HG03064 (cell line): ENCODE measurements at regions not wholly inside any gene's neighbourhood (a gene's known extent, or its start where the extent isn't known, plus 50 kb on each side); places are given as distances from the start of the nearest gene placed in this dataset.

Experiments
- ATAC-seq: cut with Tn5 transposase; IDR thresholded peaks from one replicate; pipeline ENCODE4 v1.9.1; 2021; ENCODE audit warnings: low read depth; ENCODE audit not compliant: unreplicated experiment

DNA sequence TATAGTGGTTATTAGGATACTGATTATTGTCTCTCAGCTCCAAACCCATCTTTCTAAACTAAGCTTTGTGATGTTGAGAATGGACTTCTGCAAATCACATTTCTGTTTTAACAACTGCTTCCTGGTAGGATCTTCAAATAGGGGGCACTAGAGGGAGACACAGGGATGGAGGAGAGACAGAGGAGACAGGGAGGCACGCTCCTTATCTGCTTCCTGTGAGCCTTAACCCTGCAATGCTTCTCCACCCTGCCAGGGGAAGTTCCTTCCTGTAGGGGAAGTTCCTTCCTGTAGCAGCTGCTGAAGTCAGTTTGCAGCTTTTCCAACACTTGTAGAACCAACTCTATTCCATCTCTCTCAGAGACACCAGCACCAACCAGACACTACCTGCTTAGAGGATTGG lies 847.2 kb downstream of the CCSER2 start:
- no peak for ATAC-seq

GRCh38 chr10:85177767-85178166 lies 849.4 kb downstream of the CCSER2 start:
- no peak for ATAC-seq

DNA sequence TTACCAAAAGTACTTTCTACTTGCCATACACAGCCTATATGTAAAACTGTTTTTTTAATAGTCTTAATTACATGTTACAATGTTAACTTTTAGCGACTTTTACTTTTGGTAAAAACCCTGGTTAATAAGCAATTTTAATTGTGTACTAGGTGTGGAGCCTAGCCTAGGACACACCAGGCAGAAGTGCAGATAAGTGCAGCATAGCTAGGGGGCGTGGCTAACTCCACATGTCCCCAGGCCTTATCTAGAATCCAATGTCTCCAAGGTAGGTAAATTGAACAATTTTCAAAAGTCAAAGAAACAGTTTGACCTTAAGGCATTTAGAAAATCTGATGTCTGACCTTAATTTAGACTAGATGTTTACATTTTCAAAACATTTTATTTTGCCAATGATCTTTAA lies 858.7 kb downstream of the CCSER2 start:
- no peak for ATAC-seq

GRCh38 chr10:85188770-85189484 lies 860.5 kb downstream of the CCSER2 start:
- no peak for ATAC-seq

- ATAC-seq: no peak
These were observed 865.4 kb downstream of the CCSER2 start for GRCh38 chr10:85193796-85194195.

DNA sequence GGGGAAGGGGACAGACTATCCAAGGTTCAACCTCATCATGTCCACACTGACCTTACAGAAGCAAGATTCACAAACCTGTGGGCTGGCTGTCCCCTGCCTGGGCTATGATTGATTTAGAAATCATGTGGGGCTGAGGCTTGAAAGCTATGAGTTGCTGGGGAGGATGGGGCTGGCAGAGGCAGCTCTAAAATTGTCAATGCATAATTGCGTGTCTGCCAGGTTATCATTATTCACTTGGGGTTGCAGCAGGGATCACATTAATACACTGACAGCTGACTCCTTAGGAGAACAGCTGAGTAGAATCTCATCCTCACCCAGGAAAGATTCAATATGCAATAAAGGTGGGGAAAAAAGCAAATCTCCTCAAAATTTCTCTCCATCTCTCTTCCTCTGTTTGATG lies 866.3 kb downstream of the CCSER2 start:
- no peak for ATAC-seq

GRCh38 chr10:85195596-85195995 lies 867.2 kb downstream of the CCSER2 start:
- no peak for ATAC-seq

DNA sequence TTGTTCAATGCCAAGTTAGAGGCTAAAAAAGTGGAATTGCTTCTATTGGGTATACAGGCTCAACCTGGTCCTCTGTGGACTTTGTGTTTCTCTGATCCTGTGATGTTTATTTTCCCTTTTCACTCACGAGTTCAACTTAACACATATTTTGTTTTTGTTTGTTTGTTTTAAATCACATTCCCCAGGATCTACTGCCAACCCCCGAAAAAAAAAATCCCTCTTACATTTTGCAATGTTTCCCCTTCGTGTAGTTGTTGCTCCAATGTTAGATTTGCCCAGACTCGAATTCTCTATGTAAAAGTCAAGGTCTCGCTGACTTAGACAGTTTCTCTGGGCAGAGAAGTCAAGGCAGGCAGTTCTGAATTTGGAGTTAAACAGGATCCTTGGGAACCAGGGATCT lies 876.4 kb downstream of the CCSER2 start:
- no peak for ATAC-seq

- ATAC-seq: no peak
These were observed 884.1 kb downstream of the CCSER2 start for GRCh38 chr10:85212526-85212925.

DNA sequence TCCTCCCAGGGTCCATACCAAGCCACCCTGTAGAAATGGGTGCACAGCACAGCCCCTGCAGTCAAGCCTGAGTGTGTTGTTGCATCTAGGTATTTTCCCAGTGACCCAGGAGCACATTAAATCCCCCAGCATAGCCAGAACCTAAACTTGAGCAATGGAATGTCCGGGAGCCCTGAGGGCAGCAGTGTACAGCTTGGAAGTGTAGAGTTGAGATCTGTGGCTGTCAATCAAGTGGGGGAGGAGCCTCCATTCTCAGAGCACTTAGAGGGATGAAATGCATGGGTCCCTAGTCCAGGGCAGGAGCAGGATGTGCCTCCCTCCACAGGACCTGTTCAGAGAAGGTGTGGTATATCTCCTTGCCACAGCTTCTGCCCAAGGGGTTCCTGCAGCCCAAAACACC lies 885.1 kb downstream of the CCSER2 start:
- ATAC-seq: no peak

DNA sequence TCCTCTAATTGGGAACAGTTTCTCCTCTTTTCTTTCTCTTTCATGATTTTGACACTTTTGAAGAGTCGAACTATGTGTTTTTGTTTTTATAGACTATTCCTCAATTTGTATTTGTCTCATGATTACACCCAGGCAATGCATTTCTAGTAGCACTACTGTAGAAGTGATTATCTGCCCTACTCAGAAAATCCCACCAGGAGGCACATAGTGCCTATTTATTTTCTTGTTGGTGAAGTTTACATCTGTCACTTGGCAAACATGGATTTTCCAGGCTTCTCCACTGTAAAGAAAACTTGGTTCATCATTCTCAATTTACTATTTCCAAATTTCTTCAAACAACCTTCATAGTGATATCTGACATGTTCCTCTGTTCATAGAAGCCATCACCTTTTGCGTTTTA lies 893.9 kb downstream of the CCSER2 start:
- no peak for ATAC-seq

GRCh38 chr10:85224366-85224940 lies 896.1 kb downstream of the CCSER2 start:
- no peak for ATAC-seq

GRCh38 chr10:85225311-85225710 lies 896.9 kb downstream of the CCSER2 start:
- no peak for ATAC-seq

GRCh38 chr10:85226596-85226995 lies 898.2 kb downstream of the CCSER2 start:
- ATAC-seq: no peak

DNA sequence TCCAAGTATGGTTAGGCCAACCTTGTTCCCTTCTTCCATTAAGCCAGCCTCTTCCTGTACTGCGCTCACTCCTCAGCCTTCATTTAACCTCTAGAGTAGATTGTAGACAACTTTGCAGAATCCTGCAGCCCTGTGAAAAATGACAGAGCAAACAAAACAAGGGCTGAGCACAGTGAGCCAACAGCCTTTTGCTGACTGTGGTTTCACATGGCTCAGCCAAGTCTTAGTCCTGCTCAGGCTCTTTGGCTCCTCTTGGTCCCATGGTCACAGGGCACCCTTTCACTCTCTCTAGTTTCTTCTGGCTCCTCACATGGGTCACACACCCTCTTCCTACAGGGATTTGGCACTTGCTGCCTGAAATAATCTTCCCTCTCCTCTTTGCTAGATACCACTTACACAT lies 900.3 kb downstream of the CCSER2 start:
- ATAC-seq: no peak

DNA sequence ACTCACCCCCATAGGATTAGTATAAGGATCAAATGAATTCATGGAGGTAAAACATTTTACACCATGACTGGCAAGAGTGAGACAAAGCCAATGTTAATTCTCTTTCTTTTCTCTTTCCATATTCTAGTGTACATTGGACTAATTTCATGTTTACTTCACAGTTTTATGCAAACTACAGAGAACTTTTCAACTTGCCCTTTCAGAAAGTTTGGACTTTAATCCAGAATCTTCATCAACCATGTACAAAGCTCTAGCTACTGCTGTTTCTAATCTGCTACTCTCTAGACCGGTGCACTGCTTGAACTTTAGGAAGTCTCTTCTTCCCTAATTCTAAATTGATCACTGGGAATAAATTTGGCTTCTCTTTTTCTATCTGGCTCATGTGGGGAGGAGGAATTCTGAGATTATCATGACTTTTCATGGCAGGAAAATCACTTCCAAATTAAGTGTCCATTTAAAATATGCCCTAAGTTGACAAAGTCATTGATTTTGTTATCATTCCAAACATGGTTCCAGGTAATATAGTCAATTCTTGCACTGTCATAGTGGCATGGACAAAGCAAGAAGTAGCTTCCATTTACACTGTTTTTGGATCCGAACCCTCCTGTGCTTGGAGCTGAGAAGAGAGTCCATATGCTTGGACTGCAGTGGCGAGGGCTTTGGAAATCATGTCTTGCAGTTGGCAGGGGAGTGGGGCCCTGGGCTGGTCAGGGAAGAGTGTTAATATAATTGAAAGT lies 903.3 kb downstream of the CCSER2 start:
- ATAC-seq: no peak

- ATAC-seq: no peak
These were observed 906.9 kb downstream of the CCSER2 start for GRCh38 chr10:85235258-85235657.

DNA sequence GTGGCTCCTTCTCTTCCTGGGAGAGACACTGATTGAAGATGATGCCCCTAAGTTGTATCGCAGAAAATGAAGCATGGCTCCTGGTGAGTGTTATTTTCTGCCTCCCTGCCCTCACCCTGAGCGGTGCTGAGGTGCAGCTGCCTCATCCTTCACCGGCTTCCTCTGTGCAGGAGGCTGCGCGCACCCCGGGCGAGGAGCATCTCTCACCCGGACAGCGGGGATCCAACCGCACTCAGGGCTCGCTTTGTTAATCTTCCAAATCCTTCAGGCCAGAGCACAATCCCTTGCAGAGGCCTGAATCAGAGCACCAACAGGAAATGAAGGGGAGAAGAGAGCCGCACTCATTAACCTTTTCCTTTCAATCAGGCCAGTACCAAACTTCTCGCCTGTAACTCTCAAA lies 910.3 kb downstream of the CCSER2 start:
- no peak for ATAC-seq

- no peak for ATAC-seq
These were observed 921.9 kb downstream of the CCSER2 start for GRCh38 chr10:85250304-85250703.

GRCh38 chr10:85256481-85256880 lies 928.1 kb downstream of the CCSER2 start:
- ATAC-seq: no peak

- no peak for ATAC-seq
These were observed 931.5 kb downstream of the CCSER2 start for GRCh38 chr10:85259908-85260307.

- no peak for ATAC-seq
These were observed 934.6 kb downstream of the CCSER2 start for GRCh38 chr10:85262992-85263391.
